GM18520 (cell line): ENCODE measurements at regions not wholly inside any gene's neighbourhood (a gene's known extent, or its start where the extent isn't known, plus 50 kb on each side); places are given as distances from the start of the nearest gene placed in this dataset.

Experiments used
- ATAC-seq: cut with Tn5 transposase; IDR thresholded peaks from one replicate; pipeline ENCODE4 v1.9.1; 2021; ENCODE audit not compliant: unreplicated experiment

- ATAC-seq: no peak
Observed at GRCh38 chr3:117161816-117162215, 452.2 kb downstream of the TUSC7 start.

- ATAC-seq: no peak
Observed at GRCh38 chr3:117165176-117165575, 455.6 kb downstream of the TUSC7 start.

- ATAC-seq: no peak
Observed at GRCh38 chr3:117165601-117166051, 456.0 kb downstream of the TUSC7 start.

GRCh38 chr3:117168896-117169295 lies 459.3 kb downstream of the TUSC7 start:
- ATAC-seq: no peak

- ATAC-seq: no peak
Observed at GRCh38 chr3:117170094-117170493, 460.5 kb downstream of the TUSC7 start.

- ATAC-seq: no peak
Observed at GRCh38 chr3:117171124-117171523, 461.5 kb downstream of the TUSC7 start.

- no peak for ATAC-seq
Observed at GRCh38 chr3:117172426-117172825, 462.8 kb downstream of the TUSC7 start.

- ATAC-seq: no peak
Observed at GRCh38 chr3:117181222-117181621, 471.6 kb downstream of the TUSC7 start.

- no peak for ATAC-seq
Observed at GRCh38 chr3:117184574-117184973, 475.0 kb downstream of the TUSC7 start.

- no peak for ATAC-seq
Observed at GRCh38 chr3:117191245-117191644, 481.7 kb downstream of the TUSC7 start.

- ATAC-seq: no peak
Observed at GRCh38 chr3:117192888-117193287, 483.3 kb downstream of the TUSC7 start.

- ATAC-seq: no peak
Observed at GRCh38 chr3:117193390-117193789, 483.8 kb downstream of the TUSC7 start.

- ATAC-seq: no peak
Observed at GRCh38 chr3:117195034-117195433, 485.5 kb downstream of the TUSC7 start.

GRCh38 chr3:117200962-117201361 lies 491.4 kb downstream of the TUSC7 start:
- no peak for ATAC-seq

GRCh38 chr3:117201901-117202774 lies 492.6 kb downstream of the TUSC7 start:
- ATAC-seq: no peak

- ATAC-seq: no peak
Observed at GRCh38 chr3:117217355-117217754, 507.8 kb downstream of the TUSC7 start.

GRCh38 chr3:117217760-117218316 lies 508.3 kb downstream of the TUSC7 start:
- no peak for ATAC-seq

- ATAC-seq: no peak
Observed at GRCh38 chr3:117218641-117219048, 509.1 kb downstream of the TUSC7 start.

GRCh38 chr3:117219296-117219695 lies 509.7 kb downstream of the TUSC7 start:
- no peak for ATAC-seq

- no peak for ATAC-seq
Observed at GRCh38 chr3:117226932-117227331, 517.4 kb downstream of the TUSC7 start.

GRCh38 chr3:117228466-117228865 lies 518.9 kb downstream of the TUSC7 start:
- no peak for ATAC-seq

GRCh38 chr3:117230924-117231323 lies 521.3 kb downstream of the TUSC7 start:
- no peak for ATAC-seq
